ENCODE measurements at regions not wholly inside any gene's neighbourhood (a gene's known extent, or its start where the extent isn't known, plus 50 kb on each side); places are given as distances from the start of the nearest gene placed in this dataset.

GRCh38 chr22:47471406-47471805, 709.0 kb downstream of the TBC1D22A start:
- peaks cover 0 to 4% of the 10 kb centered on the region in 2 donors for H3K9me3 ChIP-seq (ENCODE audit: control insufficient read depth in 2 of 2, low read length in 2 of 2)
- peaks cover 0 to 2% of the 10 kb centered on the region in 2 donors for H3K4me1 ChIP-seq (ENCODE audit: control insufficient read depth in 2 of 2, insufficient read depth in 2 of 2, low read length in 2 of 2)
- H3K4me3 ChIP-seq (ENCODE audit: low read length in 2 of 2): no peak overlapping the region
- no peak overlapping the region for H3K9ac ChIP-seq (ENCODE audit: low read depth in 1 of 2, low read length in 2 of 2)
- no peak overlapping the region for H3K27ac ChIP-seq (ENCODE audit: low read depth in 2 of 2, low read length in 2 of 2)
- peaks cover 0 to 5% of the 10 kb centered on the region in 2 donors for H3K27me3 ChIP-seq (ENCODE audit: control insufficient read depth in 2 of 2, insufficient read depth in 2 of 2, low read length in 2 of 2)
- no peaks in the 10 kb centered on the region for H3K36me3 ChIP-seq (ENCODE audit: control insufficient read depth in 2 of 2, insufficient read depth in 2 of 2, low read length in 2 of 2)

- H3K27me3 ChIP-seq (ENCODE audit: control insufficient read depth in 2 of 2, insufficient read depth in 2 of 2, low read length in 2 of 2): peaks cover 0 to 3% of the 10 kb centered on the region in 2 donors
- peaks cover 0 to 2% of the 10 kb centered on the region in 2 donors for H3K4me1 ChIP-seq (ENCODE audit: control insufficient read depth in 2 of 2, insufficient read depth in 2 of 2, low read length in 2 of 2)
- no peak overlapping the region for H3K4me3 ChIP-seq (ENCODE audit: low read length in 2 of 2)
These were observed 703.4 kb downstream of the TBC1D22A start for GRCh38 chr22:47465809-47466208.

DNA sequence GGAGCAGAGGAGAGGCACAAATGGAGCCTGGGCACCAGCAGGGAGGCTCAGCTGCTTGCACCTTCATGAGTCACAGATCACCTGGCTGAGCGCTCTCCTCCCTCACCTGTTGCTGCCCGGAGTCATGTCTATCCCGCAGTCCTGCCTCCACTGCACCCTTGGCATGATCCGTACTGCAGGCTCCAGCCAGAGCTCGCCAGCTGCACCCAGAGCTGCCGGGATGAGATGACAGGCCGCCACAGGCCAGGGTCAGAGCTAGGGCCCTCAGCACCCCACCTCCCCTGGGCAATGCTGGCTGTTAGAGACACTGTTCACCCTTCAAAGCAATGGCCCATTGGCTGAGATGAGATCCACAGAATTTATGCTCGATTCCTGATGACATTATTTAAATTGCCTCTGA, 702.8 kb downstream of the TBC1D22A start:
- H3K9me3 ChIP-seq (ENCODE audit: control insufficient read depth in 2 of 2, low read length in 2 of 2): peaks cover 0 to 4% of the 10 kb centered on the region in 2 donors
- H3K27ac ChIP-seq (ENCODE audit: low read depth in 2 of 2, low read length in 2 of 2): no peak overlapping the region
- no peaks in the 10 kb centered on the region for H3K36me3 ChIP-seq (ENCODE audit: control insufficient read depth in 2 of 2, insufficient read depth in 2 of 2, low read length in 2 of 2)
- H3K4me3 ChIP-seq (ENCODE audit: low read length in 2 of 2): no peak overlapping the region
- H3K4me1 ChIP-seq (ENCODE audit: control insufficient read depth in 2 of 2, insufficient read depth in 2 of 2, low read length in 2 of 2): peaks cover 0 to 2% of the 10 kb centered on the region in 2 donors
- peaks cover 0 to 3% of the 10 kb centered on the region in 2 donors for H3K27me3 ChIP-seq (ENCODE audit: control insufficient read depth in 2 of 2, insufficient read depth in 2 of 2, low read length in 2 of 2)
- H3K9ac ChIP-seq (ENCODE audit: low read depth in 1 of 2, low read length in 2 of 2): no peak overlapping the region

More at GRCh38 chr22:47465809-47466208, 703.4 kb downstream of the TBC1D22A start:
- no peak overlapping the region for H3K27ac ChIP-seq (ENCODE audit: low read depth in 2 of 2, low read length in 2 of 2)
- no peaks in the 10 kb centered on the region for H3K36me3 ChIP-seq (ENCODE audit: control insufficient read depth in 2 of 2, insufficient read depth in 2 of 2, low read length in 2 of 2)
- no peak overlapping the region for H3K9ac ChIP-seq (ENCODE audit: low read depth in 1 of 2, low read length in 2 of 2)
- H3K9me3 ChIP-seq (ENCODE audit: control insufficient read depth in 2 of 2, low read length in 2 of 2): peaks cover 0 to 4% of the 10 kb centered on the region in 2 donors

DNA sequence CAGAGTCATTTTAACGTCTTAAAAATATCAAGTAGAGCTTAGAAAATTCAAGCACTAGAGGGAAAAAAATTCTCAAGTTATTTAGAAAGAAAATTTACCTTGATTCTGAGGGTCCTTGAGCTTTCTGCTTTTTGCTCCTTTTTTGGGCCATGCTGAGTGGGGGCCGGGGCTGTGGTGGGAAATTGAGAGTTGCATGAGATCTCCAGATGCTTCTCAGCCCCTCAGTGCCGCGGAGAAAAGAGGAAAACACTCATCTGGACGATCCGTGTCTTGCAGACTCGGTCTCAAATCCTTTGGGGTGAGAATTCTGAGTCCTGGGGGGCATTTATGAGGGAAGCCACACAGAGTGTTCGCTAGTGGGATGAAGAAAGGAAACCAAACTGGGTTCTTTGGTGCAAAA, 700.8 kb downstream of the TBC1D22A start:
- H3K4me1 ChIP-seq (ENCODE audit: control insufficient read depth in 2 of 2, insufficient read depth in 2 of 2, low read length in 2 of 2): no peaks in the 10 kb centered on the region
- H3K36me3 ChIP-seq (ENCODE audit: control insufficient read depth in 2 of 2, insufficient read depth in 2 of 2, low read length in 2 of 2): no peaks in the 10 kb centered on the region
- H3K4me3 ChIP-seq (ENCODE audit: low read length in 2 of 2): no peak overlapping the region
- H3K27ac ChIP-seq (ENCODE audit: low read depth in 2 of 2, low read length in 2 of 2): no peak overlapping the region
- H3K9me3 ChIP-seq (ENCODE audit: control insufficient read depth in 2 of 2, low read length in 2 of 2): peaks cover 0 to 4% of the 10 kb centered on the region in 2 donors
- no peak overlapping the region for H3K9ac ChIP-seq (ENCODE audit: low read depth in 1 of 2, low read length in 2 of 2)
- H3K27me3 ChIP-seq (ENCODE audit: control insufficient read depth in 2 of 2, insufficient read depth in 2 of 2, low read length in 2 of 2): no peaks in the 10 kb centered on the region

- H3K27ac ChIP-seq (ENCODE audit: low read depth in 2 of 2, low read length in 2 of 2): no peak overlapping the region
These were observed 698.4 kb downstream of the TBC1D22A start for GRCh38 chr22:47460861-47461260.

DNA sequence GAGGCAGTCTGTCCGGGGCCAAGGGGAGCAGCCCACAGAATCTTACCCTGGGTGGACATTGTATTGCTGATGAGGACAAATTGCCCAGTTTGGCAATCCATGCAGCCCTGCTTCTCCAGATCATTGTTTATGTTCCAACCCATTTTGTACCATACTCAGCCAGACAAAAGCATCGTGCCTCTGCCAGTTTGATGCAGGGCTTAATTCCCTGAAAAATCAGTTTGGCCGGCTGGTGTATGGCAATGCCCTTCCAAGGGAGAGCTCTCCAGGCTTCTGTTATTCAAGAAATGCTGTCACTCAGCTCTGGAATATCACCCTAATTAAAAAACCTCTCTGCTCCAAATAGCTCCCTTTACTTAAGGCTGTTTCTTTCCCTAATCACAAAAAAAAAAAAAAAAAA, 697.7 kb downstream of the TBC1D22A start:
- Histone ChIP-seq H3K4me1 (ENCODE audit: control insufficient read depth in 2 of 2, insufficient read depth in 2 of 2, low read length in 2 of 2) (no peaks in the 10 kb centered on the region), H3K9me3 (ENCODE audit: control insufficient read depth in 2 of 2, low read length in 2 of 2) (no peaks in the 10 kb centered on the region), H3K27me3 (ENCODE audit: control insufficient read depth in 2 of 2, insufficient read depth in 2 of 2, low read length in 2 of 2) (no peaks in the 10 kb centered on the region), H3K27ac (ENCODE audit: low read depth in 2 of 2, low read length in 2 of 2) (no peak overlapping the region), H3K9ac (ENCODE audit: low read depth in 1 of 2, low read length in 2 of 2) (no peak overlapping the region), H3K4me3 (ENCODE audit: low read length in 2 of 2) (no peak overlapping the region), H3K36me3 (ENCODE audit: control insufficient read depth in 2 of 2, insufficient read depth in 2 of 2, low read length in 2 of 2) (no peaks in the 10 kb centered on the region)

More at GRCh38 chr22:47460861-47461260, 698.4 kb downstream of the TBC1D22A start:
- no peaks in the 10 kb centered on the region for H3K27me3 ChIP-seq (ENCODE audit: control insufficient read depth in 2 of 2, insufficient read depth in 2 of 2, low read length in 2 of 2)
- no peaks in the 10 kb centered on the region for H3K36me3 ChIP-seq (ENCODE audit: control insufficient read depth in 2 of 2, insufficient read depth in 2 of 2, low read length in 2 of 2)
- H3K9ac ChIP-seq (ENCODE audit: low read depth in 1 of 2, low read length in 2 of 2): no peak overlapping the region
- no peaks in the 10 kb centered on the region for H3K9me3 ChIP-seq (ENCODE audit: control insufficient read depth in 2 of 2, low read length in 2 of 2)
- no peak overlapping the region for H3K4me3 ChIP-seq (ENCODE audit: low read length in 2 of 2)
- H3K4me1 ChIP-seq (ENCODE audit: control insufficient read depth in 2 of 2, insufficient read depth in 2 of 2, low read length in 2 of 2): no peaks in the 10 kb centered on the region

- Histone ChIP-seq H3K27me3 (ENCODE audit: control insufficient read depth in 2 of 2, insufficient read depth in 2 of 2, low read length in 2 of 2) (no peaks in the 10 kb centered on the region), H3K9me3 (ENCODE audit: control insufficient read depth in 2 of 2, low read length in 2 of 2) (no peaks in the 10 kb centered on the region), H3K9ac (ENCODE audit: low read depth in 1 of 2, low read length in 2 of 2) (no peak overlapping the region), H3K36me3 (ENCODE audit: control insufficient read depth in 2 of 2, insufficient read depth in 2 of 2, low read length in 2 of 2) (no peaks in the 10 kb centered on the region), H3K4me3 (ENCODE audit: low read length in 2 of 2) (no peak overlapping the region), H3K27ac (ENCODE audit: low read depth in 2 of 2, low read length in 2 of 2) (no peak overlapping the region), H3K4me1 (ENCODE audit: control insufficient read depth in 2 of 2, insufficient read depth in 2 of 2, low read length in 2 of 2) (no peaks in the 10 kb centered on the region)
These were observed 695.9 kb downstream of the TBC1D22A start for GRCh38 chr22:47458348-47458747.

- no peak overlapping the region for H3K4me3 ChIP-seq (ENCODE audit: low read length in 2 of 2)
- H3K4me1 ChIP-seq (ENCODE audit: control insufficient read depth in 2 of 2, insufficient read depth in 2 of 2, low read length in 2 of 2): no peaks in the 10 kb centered on the region
- H3K9ac ChIP-seq (ENCODE audit: low read depth in 1 of 2, low read length in 2 of 2): no peak overlapping the region
- no peaks in the 10 kb centered on the region for H3K9me3 ChIP-seq (ENCODE audit: control insufficient read depth in 2 of 2, low read length in 2 of 2)
- H3K27me3 ChIP-seq (ENCODE audit: control insufficient read depth in 2 of 2, insufficient read depth in 2 of 2, low read length in 2 of 2): no peaks in the 10 kb centered on the region
- H3K36me3 ChIP-seq (ENCODE audit: control insufficient read depth in 2 of 2, insufficient read depth in 2 of 2, low read length in 2 of 2): no peaks in the 10 kb centered on the region
- no peak overlapping the region for H3K27ac ChIP-seq (ENCODE audit: low read depth in 2 of 2, low read length in 2 of 2)
These were observed 695.3 kb downstream of the TBC1D22A start for GRCh38 chr22:47457509-47458300.

DNA sequence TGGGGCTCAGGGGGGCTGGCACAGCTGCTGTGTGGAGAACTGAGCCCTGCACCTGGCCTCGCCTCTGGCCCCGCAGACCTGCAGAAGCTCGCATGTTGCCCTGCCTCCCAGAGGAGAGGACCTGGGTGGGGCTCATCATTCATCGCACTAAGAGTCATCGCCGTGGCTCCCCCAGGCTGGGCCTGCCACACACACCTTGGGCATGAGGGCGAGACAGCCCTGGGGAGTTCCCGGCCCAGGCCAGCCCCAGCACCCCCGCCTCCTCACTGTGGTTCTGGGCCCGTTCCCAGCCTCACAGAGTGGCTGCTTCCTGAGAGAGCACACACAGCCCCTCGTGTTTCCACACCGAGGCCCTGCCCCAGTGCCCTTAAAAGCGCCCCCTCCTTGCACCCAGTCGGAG, 694.6 kb downstream of the TBC1D22A start:
- H3K4me1 ChIP-seq (ENCODE audit: control insufficient read depth in 2 of 2, insufficient read depth in 2 of 2, low read length in 2 of 2): no peaks in the 10 kb centered on the region
- no peak overlapping the region for H3K4me3 ChIP-seq (ENCODE audit: low read length in 2 of 2)
- no peaks in the 10 kb centered on the region for H3K36me3 ChIP-seq (ENCODE audit: control insufficient read depth in 2 of 2, insufficient read depth in 2 of 2, low read length in 2 of 2)

DNA sequence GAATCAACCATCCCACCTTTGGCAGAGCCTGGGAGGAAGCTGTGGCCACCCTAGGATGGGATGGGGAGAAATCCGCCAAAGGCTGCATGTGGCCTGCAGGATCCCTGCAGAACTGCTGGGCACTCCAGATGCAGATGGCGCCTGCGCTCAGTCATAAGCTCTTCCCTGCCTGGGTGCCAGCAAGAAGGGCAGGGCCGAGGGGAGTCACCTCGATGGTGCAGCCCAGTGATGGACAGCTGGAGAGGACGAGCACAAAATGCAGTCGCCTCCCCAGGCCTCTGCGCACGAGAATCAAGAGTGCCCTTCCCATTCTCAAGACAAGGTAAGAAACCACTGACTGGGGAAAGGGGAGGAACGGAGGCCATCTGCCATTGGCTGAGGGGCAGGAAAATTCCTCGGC, 693.6 kb downstream of the TBC1D22A start:
- H3K4me3 ChIP-seq (ENCODE audit: low read length in 2 of 2): no peak overlapping the region
- no peaks in the 10 kb centered on the region for H3K4me1 ChIP-seq (ENCODE audit: control insufficient read depth in 2 of 2, insufficient read depth in 2 of 2, low read length in 2 of 2)

More for the DNA sequence above, 694.6 kb downstream of the TBC1D22A start:
- Histone ChIP-seq H3K27me3 (ENCODE audit: control insufficient read depth in 2 of 2, insufficient read depth in 2 of 2, low read length in 2 of 2) (no peaks in the 10 kb centered on the region), H3K9ac (ENCODE audit: low read depth in 1 of 2, low read length in 2 of 2) (no peak overlapping the region), H3K9me3 (ENCODE audit: control insufficient read depth in 2 of 2, low read length in 2 of 2) (no peaks in the 10 kb centered on the region), H3K27ac (ENCODE audit: low read depth in 2 of 2, low read length in 2 of 2) (no peak overlapping the region)

More for the DNA sequence above, 693.6 kb downstream of the TBC1D22A start:
- Histone ChIP-seq H3K9ac (ENCODE audit: low read depth in 1 of 2, low read length in 2 of 2) (no peak overlapping the region), H3K27ac (ENCODE audit: low read depth in 2 of 2, low read length in 2 of 2) (no peak overlapping the region), H3K36me3 (ENCODE audit: control insufficient read depth in 2 of 2, insufficient read depth in 2 of 2, low read length in 2 of 2) (no peaks in the 10 kb centered on the region), H3K27me3 (ENCODE audit: control insufficient read depth in 2 of 2, insufficient read depth in 2 of 2, low read length in 2 of 2) (no peaks in the 10 kb centered on the region), H3K9me3 (ENCODE audit: control insufficient read depth in 2 of 2, low read length in 2 of 2) (no peaks in the 10 kb centered on the region)
